ENCODE measurements at regions not wholly inside any gene's neighbourhood (a gene's known extent, or its start where the extent isn't known, plus 50 kb on each side); places are given as distances from the start of the nearest gene placed in this dataset.

DNA sequence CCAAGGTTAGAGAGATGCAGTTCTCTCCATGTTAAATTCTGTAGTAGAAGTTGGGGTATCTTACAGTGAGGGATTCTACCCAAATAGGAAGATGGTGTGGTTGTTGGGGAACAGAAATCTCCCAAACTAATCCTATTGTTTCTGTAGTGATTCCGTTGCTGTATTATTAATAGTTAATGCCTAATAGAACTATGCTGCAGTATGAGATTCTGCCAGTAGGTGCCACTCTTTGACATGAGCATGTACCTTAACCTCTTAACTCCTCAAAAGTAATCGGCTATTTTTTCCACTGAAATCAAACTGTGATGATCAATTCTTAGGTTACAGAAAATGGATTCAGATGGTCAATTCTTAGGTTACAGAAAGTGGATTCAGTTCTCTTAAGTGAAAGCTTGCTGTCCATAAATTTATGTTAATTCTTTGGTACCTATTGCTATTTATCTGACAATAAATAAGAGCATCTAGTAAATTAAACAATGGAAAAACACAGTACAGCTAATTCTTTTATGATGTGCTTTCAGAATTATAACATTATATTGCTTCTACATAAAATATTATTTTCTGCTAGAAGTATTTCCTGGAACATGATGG is 97.9 kb upstream of the DLX2 start:
- Histone ChIP-seq H3K4me3 (no peak overlapping the region), H3K27ac (no peak overlapping the region), H2AFZ (no peak overlapping the region), H3K4me1 (ENCODE audit: insufficient read depth) (peaks cover 4% of the 10 kb centered on the region), H3K9me2 (replicated peaks; ENCODE audit: insufficient read depth) (no peaks in the 10 kb centered on the region), H3K27me3 (no peaks in the 10 kb centered on the region), H3K4me2 (no peak overlapping the region), H3K9me3 (ENCODE audit: low read depth) (no peaks in the 10 kb centered on the region), H3K36me3 (replicated peaks; ENCODE audit: insufficient read depth, low read depth) (no peaks in the 10 kb centered on the region), H3K79me2 (no peaks in the 10 kb centered on the region), H4K20me1 (ENCODE audit: insufficient read depth, poor library complexity, severe bottlenecking) (no peaks in the 10 kb centered on the region)
- 86% methylated on average over 2 of the region's 2 CpGs for WGBS (ENCODE audit: low lambda C conversion rate, missing lambda C conversion rate)
- DNase-seq (ENCODE audit: low spot score), result no peak
- TF ChIP-seq, protein P1, sequence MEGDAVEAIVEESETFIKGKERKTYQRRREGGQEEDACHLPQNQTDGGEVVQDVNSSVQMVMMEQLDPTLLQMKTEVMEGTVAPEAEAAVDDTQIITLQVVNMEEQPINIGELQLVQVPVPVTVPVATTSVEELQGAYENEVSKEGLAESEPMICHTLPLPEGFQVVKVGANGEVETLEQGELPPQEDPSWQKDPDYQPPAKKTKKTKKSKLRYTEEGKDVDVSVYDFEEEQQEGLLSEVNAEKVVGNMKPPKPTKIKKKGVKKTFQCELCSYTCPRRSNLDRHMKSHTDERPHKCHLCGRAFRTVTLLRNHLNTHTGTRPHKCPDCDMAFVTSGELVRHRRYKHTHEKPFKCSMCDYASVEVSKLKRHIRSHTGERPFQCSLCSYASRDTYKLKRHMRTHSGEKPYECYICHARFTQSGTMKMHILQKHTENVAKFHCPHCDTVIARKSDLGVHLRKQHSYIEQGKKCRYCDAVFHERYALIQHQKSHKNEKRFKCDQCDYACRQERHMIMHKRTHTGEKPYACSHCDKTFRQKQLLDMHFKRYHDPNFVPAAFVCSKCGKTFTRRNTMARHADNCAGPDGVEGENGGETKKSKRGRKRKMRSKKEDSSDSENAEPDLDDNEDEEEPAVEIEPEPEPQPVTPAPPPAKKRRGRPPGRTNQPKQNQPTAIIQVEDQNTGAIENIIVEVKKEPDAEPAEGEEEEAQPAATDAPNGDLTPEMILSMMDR (IDR thresholded peaks at IDR 0.05; ENCODE audit: poor library complexity), result no peak
- no peak for TF ChIP-seq EZH2phosphoT487 (IDR thresholded peaks at IDR 0.05; ENCODE audit: low read depth, severe bottlenecking, unreplicated experiment)
- TF ChIP-seq EZH2 (IDR thresholded peaks at IDR 0.05; ENCODE audit: borderline replicate concordance), result no peak

DNA sequence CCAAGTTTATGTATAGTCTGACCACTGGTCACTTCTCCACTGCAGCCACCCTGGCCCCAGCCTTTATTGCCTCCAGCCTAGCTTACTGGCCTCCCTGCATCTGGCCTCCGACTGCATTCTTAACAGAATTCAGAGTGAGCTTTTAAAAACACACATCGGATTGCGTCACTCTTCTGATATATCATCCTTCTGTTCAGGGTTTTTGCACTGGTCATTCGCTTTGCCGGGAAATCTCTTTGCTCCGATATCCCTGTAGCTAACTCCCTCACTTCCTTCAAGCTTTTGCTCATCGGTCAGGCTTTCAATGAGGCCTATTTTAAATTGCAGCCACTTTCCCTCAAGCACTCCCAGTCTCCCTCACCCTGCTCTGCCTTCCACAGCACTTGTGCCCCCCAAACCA is 101.6 kb upstream of the DLX2 start:
- H2AFZ ChIP-seq, result no peak overlapping the region
- no peaks in the 10 kb centered on the region for H3K9me2 ChIP-seq (replicated peaks; ENCODE audit: insufficient read depth)
- H3K27ac ChIP-seq, result no peak overlapping the region
- H3K9me3 ChIP-seq (ENCODE audit: low read depth), result no peaks in the 10 kb centered on the region
- no peaks in the 10 kb centered on the region for H3K79me2 ChIP-seq
- H4K20me1 ChIP-seq (ENCODE audit: insufficient read depth, poor library complexity, severe bottlenecking), result no peaks in the 10 kb centered on the region
- peak; percentile 20 for DNase-seq (ENCODE audit: low spot score)
- no peaks in the 10 kb centered on the region for H3K27me3 ChIP-seq
- no peak overlapping the region for H3K4me3 ChIP-seq
- no peaks in the 10 kb centered on the region for H3K36me3 ChIP-seq (replicated peaks; ENCODE audit: insufficient read depth, low read depth)
- H3K4me2 ChIP-seq, result no peak overlapping the region
- 85% methylated on average over 7 of the region's 7 CpGs for WGBS (ENCODE audit: low lambda C conversion rate, missing lambda C conversion rate)
- H3K4me1 ChIP-seq (ENCODE audit: insufficient read depth), result no peaks in the 10 kb centered on the region
- TF ChIP-seq, protein P1 (IDR thresholded peaks at IDR 0.05; ENCODE audit: poor library complexity), result no peak
- TF ChIP-seq EZH2phosphoT487 (IDR thresholded peaks at IDR 0.05; ENCODE audit: low read depth, severe bottlenecking, unreplicated experiment), result no peak
- TF ChIP-seq EZH2 (IDR thresholded peaks at IDR 0.05; ENCODE audit: borderline replicate concordance), result no peak

DNA sequence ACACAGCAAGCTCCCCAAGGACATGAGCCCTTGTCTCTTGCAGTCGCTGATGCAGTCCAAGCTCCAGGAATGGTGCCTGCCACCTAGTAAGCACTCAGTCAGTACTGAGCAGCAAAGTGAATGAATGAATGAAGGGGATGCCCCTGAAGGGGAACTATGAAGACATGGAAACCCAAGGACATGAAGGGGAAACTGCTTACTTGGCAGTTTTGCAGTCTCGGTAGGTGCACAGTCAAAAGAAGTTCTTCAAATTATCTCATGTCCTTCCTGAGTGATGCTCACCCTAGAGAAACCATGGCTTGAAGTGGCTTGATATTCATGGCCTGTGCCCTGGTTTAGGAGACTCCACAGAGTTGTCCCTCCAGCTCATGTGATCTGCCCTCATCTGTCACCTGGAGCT is 102.1 kb upstream of the DLX2 start:
- H3K27me3 ChIP-seq, result no peaks in the 10 kb centered on the region
- no peaks in the 10 kb centered on the region for H3K36me3 ChIP-seq (replicated peaks; ENCODE audit: insufficient read depth, low read depth)
- 98% methylated on average over 2 of the region's 2 CpGs for WGBS (ENCODE audit: low lambda C conversion rate, missing lambda C conversion rate)
- H3K4me2 ChIP-seq, result no peak overlapping the region
- H2AFZ ChIP-seq, result no peak overlapping the region
- H3K4me3 ChIP-seq, result no peak overlapping the region
- H3K9me3 ChIP-seq (ENCODE audit: low read depth), result no peaks in the 10 kb centered on the region
- H3K4me1 ChIP-seq (ENCODE audit: insufficient read depth), result no peaks in the 10 kb centered on the region
- TF ChIP-seq EZH2phosphoT487 (IDR thresholded peaks at IDR 0.05; ENCODE audit: low read depth, severe bottlenecking, unreplicated experiment) (no peak), EZH2 (IDR thresholded peaks at IDR 0.05; ENCODE audit: borderline replicate concordance) (no peak)
- TF ChIP-seq, protein P1 (IDR thresholded peaks at IDR 0.05; ENCODE audit: poor library complexity), result no peak
- H3K27ac ChIP-seq, result no peak overlapping the region
- H4K20me1 ChIP-seq (ENCODE audit: insufficient read depth, poor library complexity, severe bottlenecking), result no peaks in the 10 kb centered on the region
- H3K79me2 ChIP-seq, result no peaks in the 10 kb centered on the region
- DNase-seq (ENCODE audit: low spot score), result no peak
- no peaks in the 10 kb centered on the region for H3K9me2 ChIP-seq (replicated peaks; ENCODE audit: insufficient read depth)
